DND-41 (cell line): ENCODE measurements at regions not wholly inside any gene's neighbourhood (a gene's known extent, or its start where the extent isn't known, plus 50 kb on each side); places are given as distances from the start of the nearest gene placed in this dataset.

Experiments used
- ATAC-seq: fragments of 200-7000 bp; cut with Tn5 transposase; 3 replicates; pipeline ENCODE4 v1.9.1; 2021; ENCODE audit warnings: low read depth; ENCODE audit not compliant: insufficient read depth
- DNase-seq: peaks from one replicate; pipeline ENCODE4 v3.0.0-alpha.2; 2020
- H2AFZ ChIP-seq: 2 replicates; pipeline ENCODE4 v1.6.0; 2012; ENCODE audit warnings: low read depth, low read length
- H3K27ac ChIP-seq: 2 replicates; pipeline ENCODE4 v1.5.1; 2012; ENCODE audit warnings: low read length, inconsistent platforms
- H3K27me3 ChIP-seq: fragments of 200-600 bp; sonication (generic); 2 replicates; pipeline ENCODE4 v1.6.0; 2012; ENCODE audit warnings: low read length, mild to moderate bottlenecking, inconsistent platforms; ENCODE audit not compliant: insufficient read depth, poor library complexity
- H3K36me3 ChIP-seq: 2 replicates; pipeline ENCODE4 v1.5.1; 2012; ENCODE audit warnings: low read length, inconsistent platforms; ENCODE audit not compliant: insufficient read depth
- H3K4me1 ChIP-seq: 2 replicates; pipeline ENCODE4 v1.5.1; 2012; ENCODE audit warnings: mild to moderate bottlenecking, low read length; ENCODE audit not compliant: insufficient read depth
- H3K4me2 ChIP-seq: 2 replicates; pipeline ENCODE4 v1.6.0; 2012; ENCODE audit warnings: mild to moderate bottlenecking, moderate library complexity, low read length, inconsistent platforms; ENCODE audit not compliant: insufficient read depth
- H3K4me3 ChIP-seq, 2 experiments: fragments of 200-600 bp in 1 of 2; shearing (Covaris generic) in 1 of 2; 2 replicates each; pipeline ENCODE4 v1.5.1; 2012 to 2016; ENCODE audit warnings: inconsistent platforms in 2 of 2, low read length in 2 of 2, mild to moderate bottlenecking in 2 of 2, low read depth in 1 of 2, moderate library complexity in 1 of 2
- H3K79me2 ChIP-seq: 2 replicates; pipeline ENCODE4 v1.6.0; 2012; ENCODE audit warnings: low read length, inconsistent platforms; ENCODE audit not compliant: insufficient read depth
- H3K9ac ChIP-seq: 2 replicates; pipeline ENCODE4 v1.6.0; 2012; ENCODE audit warnings: low read depth, mild to moderate bottlenecking, inconsistent platforms, low read length, moderate library complexity
- H3K9me3 ChIP-seq: 2 replicates; pipeline ENCODE4 v1.5.1; 2012; ENCODE audit warnings: low read length, moderate library complexity, mild to moderate bottlenecking, inconsistent platforms; ENCODE audit not compliant: insufficient read depth, severe bottlenecking
- H4K20me1 ChIP-seq: 2 replicates; pipeline ENCODE4 v1.6.0; 2012; ENCODE audit warnings: low read length; ENCODE audit not compliant: insufficient read depth
- EZH2 ChIP-seq: IDR thresholded peaks from 3 replicates; pipeline ENCODE4 v1.6.1; 2012; ENCODE audit warnings: borderline replicate concordance, low read depth, mild to moderate bottlenecking, moderate library complexity, low read length, inconsistent platforms; ENCODE audit not compliant: severe bottlenecking
- TF ChIP-seq, protein P1 (sequence below): IDR thresholded peaks from 2 replicates; pipeline ENCODE4 v1.5.1; 2012; ENCODE audit warnings: borderline replicate concordance, low read length, moderate library complexity, mild to moderate bottlenecking; ENCODE audit not compliant: poor library complexity, severe bottlenecking; ENCODE audit errors: extremely low read depth

DNA sequence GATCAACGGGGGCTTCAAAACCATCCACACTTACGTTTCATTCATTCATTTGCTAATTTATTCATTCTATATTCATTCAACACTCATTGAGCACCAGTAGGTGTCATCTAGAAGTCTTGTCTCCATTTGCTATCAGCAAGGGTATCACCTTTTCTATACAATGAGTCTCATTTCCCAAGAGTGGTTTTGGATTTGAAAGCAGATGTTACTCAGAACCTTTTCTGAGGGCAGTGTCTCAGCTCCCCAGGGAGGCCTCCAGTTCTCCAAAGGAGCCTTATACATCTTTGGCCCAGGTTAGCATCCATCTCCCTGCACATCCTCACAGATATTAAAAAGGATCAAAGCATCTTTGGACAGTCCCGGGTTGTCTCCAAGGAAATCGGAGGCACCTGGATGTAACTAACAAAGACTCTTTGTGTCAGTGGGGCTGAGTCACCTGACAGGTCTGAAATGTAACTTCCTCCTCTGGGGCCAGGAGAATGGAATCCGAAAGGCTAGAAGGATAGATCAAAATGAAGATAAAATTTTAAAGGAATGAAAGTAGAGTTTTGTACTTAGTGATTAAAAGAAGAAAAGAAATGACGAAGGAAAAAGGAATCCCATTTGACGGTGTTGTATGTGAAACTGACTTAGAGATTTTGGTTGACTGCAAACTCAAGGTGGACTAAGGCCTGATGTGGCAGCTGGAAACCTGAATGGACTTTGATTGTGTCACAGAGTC, 103.0 kb downstream of the VCPKMT start:
- Histone ChIP-seq H3K4me3 (no peak overlapping the region), H2AFZ (no peak overlapping the region), H3K4me2 (no peak overlapping the region), H3K36me3 (no peaks in the 10 kb centered on the region), H4K20me1 (no peaks in the 10 kb centered on the region), H3K27me3 (peaks cover 9% of the 10 kb centered on the region), H3K9me3 (no peaks in the 10 kb centered on the region), H3K79me2 (no peaks in the 10 kb centered on the region), H3K9ac (no peak overlapping the region), H3K4me1 (no peaks in the 10 kb centered on the region), H3K27ac (no peak overlapping the region)
- no peak for ATAC-seq
- DNase-seq = no peak
- TF ChIP-seq, protein P1, sequence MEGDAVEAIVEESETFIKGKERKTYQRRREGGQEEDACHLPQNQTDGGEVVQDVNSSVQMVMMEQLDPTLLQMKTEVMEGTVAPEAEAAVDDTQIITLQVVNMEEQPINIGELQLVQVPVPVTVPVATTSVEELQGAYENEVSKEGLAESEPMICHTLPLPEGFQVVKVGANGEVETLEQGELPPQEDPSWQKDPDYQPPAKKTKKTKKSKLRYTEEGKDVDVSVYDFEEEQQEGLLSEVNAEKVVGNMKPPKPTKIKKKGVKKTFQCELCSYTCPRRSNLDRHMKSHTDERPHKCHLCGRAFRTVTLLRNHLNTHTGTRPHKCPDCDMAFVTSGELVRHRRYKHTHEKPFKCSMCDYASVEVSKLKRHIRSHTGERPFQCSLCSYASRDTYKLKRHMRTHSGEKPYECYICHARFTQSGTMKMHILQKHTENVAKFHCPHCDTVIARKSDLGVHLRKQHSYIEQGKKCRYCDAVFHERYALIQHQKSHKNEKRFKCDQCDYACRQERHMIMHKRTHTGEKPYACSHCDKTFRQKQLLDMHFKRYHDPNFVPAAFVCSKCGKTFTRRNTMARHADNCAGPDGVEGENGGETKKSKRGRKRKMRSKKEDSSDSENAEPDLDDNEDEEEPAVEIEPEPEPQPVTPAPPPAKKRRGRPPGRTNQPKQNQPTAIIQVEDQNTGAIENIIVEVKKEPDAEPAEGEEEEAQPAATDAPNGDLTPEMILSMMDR = no peak
- TF ChIP-seq EZH2 = no peak

GRCh38 chr14:50013934-50014333, 102.4 kb downstream of the VCPKMT start:
- Histone ChIP-seq H3K4me1 (no peaks in the 10 kb centered on the region), H4K20me1 (no peaks in the 10 kb centered on the region), H3K9ac (no peak overlapping the region), H3K27ac (no peak overlapping the region), H2AFZ (no peak overlapping the region), H3K79me2 (no peaks in the 10 kb centered on the region), H3K4me2 (no peak overlapping the region), H3K4me3 (no peak overlapping the region), H3K9me3 (no peaks in the 10 kb centered on the region), H3K36me3 (no peaks in the 10 kb centered on the region), H3K27me3 (peaks cover 9% of the 10 kb centered on the region)
- ATAC-seq (no peak), DNase-seq (no peak)
- no peak for TF ChIP-seq EZH2
- TF ChIP-seq, protein P1 = no peak

DNA sequence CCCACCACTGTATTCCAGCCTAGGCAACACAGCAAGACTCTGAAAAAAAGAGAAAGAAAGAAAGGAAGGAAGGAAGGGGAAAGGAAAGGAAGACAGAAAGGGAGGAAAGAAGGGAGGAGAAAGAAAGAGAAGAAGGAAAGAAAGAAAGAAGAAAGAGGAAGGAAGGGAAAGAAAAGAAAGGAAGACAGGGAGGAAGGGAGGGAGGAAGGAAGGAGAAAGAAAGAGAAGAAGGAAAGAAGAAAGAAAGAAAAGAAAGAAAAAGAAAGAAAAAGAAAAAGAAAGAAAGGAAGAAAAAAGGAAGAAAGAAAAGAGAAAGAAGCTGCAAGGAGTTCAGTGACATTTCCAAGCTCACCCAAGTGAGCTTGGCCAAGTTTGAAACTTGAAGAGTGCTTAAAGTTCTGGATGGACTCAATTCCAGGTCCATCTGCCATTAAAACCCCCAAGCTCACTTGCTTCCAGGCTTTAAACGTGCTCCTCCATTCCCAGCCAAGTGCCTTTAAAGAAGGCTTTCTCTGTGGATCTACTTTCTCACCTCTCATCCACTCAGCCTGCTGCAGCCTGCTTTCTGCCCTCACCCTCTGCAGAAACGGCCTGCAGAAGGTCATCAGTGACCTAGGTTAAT, 101.5 kb downstream of the VCPKMT start:
- no peak for DNase-seq
- no peak for TF ChIP-seq EZH2
- H3K27me3 ChIP-seq = peaks cover 9% of the 10 kb centered on the region
- no peak overlapping the region for H3K4me3 ChIP-seq
- no peak for ATAC-seq
- H3K9me3 ChIP-seq = no peaks in the 10 kb centered on the region
- H2AFZ ChIP-seq = no peak overlapping the region
- no peak overlapping the region for H3K9ac ChIP-seq
- H3K79me2 ChIP-seq = no peaks in the 10 kb centered on the region
- H4K20me1 ChIP-seq = no peaks in the 10 kb centered on the region
- H3K36me3 ChIP-seq = no peaks in the 10 kb centered on the region
- no peaks in the 10 kb centered on the region for H3K4me1 ChIP-seq
- H3K4me2 ChIP-seq = no peak overlapping the region
- no peak overlapping the region for H3K27ac ChIP-seq

DNA sequence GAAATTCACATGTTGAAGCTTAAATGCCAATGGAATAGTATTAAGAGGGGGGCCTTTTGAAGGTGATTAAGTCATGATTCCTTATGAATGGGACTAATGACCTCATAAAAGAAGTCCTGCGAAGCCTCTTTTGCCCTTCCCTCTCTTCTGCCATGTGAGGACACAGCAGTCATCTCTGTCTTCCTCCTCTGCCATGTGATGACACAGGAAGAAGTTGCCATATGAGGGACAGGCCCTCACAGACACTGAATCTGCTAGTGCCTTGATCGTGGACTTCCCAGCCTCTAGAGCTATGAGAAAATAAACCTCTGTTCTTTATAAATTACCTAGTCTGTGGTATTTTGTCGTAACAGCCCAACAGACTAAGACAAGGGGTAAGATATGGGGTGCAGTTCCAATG, 100.7 kb downstream of the VCPKMT start:
- no peaks in the 10 kb centered on the region for H3K4me1 ChIP-seq
- TF ChIP-seq EZH2 = no peak
- H3K79me2 ChIP-seq = no peaks in the 10 kb centered on the region
- DNase-seq (no peak), ATAC-seq (no peak)
- H3K36me3 ChIP-seq = no peaks in the 10 kb centered on the region
- H3K27me3 ChIP-seq = peaks cover 9% of the 10 kb centered on the region
- H3K27ac ChIP-seq = no peak overlapping the region
- no peak overlapping the region for H2AFZ ChIP-seq
- H3K4me2 ChIP-seq = no peak overlapping the region
- H3K9ac ChIP-seq = no peak overlapping the region
- H3K4me3 ChIP-seq = no peak overlapping the region
- peaks cover 3% of the 10 kb centered on the region for H3K9me3 ChIP-seq
- no peaks in the 10 kb centered on the region for H4K20me1 ChIP-seq
